H1 (cell line): ENCODE measurements at regions not wholly inside any gene's neighbourhood (a gene's known extent, or its start where the extent isn't known, plus 50 kb on each side); places are given as distances from the start of the nearest gene placed in this dataset.

ENCODE experiments used
- GTF2F1 ChIP-seq: IDR thresholded peaks from 2 replicates; pipeline ENCODE4 v1.6.1; 2012; ENCODE audit warnings: low read depth, low read length, improper control_type of control experiment, borderline replicate concordance
- SP2 ChIP-seq: IDR thresholded peaks from 2 replicates; pipeline ENCODE4 v1.6.1; 2012; ENCODE audit warnings: mild to moderate bottlenecking, low read length, inconsistent platforms
- TF ChIP-seq, protein P1 (sequence below): fragments of 300-600 bp; sonication (generic); IDR thresholded peaks from 2 replicates; pipeline ENCODE4 v1.7.1; 2012; ENCODE audit warnings: low read length, moderate library complexity, mild to moderate bottlenecking, inconsistent platforms; ENCODE audit not compliant: insufficient replicate concordance
- TF ChIP-seq, protein P2 (sequence below): IDR thresholded peaks from 2 replicates; pipeline ENCODE4 v1.6.1; 2012; ENCODE audit warnings: inconsistent platforms

DNA sequence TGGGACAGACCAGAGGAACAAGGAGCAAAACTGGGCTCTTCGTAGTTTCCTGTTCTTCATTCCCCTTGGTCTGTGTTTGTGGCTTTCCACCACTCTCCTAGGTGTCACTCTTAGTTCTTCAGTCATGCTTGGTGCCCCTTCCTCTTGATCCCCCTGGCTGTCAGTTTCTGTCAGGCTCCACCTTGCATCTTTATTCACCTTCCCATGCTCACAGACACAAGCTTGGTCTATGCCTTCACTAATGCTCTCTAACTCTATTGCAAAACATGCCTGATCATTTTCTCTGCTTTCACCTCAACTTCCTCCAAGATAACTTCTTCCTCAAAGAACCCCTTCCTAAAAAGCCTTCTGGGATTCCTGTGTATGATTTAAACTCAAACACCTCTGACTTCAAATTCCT lies 122.9 kb downstream of the GLUL start (continued):
- TF ChIP-seq, protein P1, sequence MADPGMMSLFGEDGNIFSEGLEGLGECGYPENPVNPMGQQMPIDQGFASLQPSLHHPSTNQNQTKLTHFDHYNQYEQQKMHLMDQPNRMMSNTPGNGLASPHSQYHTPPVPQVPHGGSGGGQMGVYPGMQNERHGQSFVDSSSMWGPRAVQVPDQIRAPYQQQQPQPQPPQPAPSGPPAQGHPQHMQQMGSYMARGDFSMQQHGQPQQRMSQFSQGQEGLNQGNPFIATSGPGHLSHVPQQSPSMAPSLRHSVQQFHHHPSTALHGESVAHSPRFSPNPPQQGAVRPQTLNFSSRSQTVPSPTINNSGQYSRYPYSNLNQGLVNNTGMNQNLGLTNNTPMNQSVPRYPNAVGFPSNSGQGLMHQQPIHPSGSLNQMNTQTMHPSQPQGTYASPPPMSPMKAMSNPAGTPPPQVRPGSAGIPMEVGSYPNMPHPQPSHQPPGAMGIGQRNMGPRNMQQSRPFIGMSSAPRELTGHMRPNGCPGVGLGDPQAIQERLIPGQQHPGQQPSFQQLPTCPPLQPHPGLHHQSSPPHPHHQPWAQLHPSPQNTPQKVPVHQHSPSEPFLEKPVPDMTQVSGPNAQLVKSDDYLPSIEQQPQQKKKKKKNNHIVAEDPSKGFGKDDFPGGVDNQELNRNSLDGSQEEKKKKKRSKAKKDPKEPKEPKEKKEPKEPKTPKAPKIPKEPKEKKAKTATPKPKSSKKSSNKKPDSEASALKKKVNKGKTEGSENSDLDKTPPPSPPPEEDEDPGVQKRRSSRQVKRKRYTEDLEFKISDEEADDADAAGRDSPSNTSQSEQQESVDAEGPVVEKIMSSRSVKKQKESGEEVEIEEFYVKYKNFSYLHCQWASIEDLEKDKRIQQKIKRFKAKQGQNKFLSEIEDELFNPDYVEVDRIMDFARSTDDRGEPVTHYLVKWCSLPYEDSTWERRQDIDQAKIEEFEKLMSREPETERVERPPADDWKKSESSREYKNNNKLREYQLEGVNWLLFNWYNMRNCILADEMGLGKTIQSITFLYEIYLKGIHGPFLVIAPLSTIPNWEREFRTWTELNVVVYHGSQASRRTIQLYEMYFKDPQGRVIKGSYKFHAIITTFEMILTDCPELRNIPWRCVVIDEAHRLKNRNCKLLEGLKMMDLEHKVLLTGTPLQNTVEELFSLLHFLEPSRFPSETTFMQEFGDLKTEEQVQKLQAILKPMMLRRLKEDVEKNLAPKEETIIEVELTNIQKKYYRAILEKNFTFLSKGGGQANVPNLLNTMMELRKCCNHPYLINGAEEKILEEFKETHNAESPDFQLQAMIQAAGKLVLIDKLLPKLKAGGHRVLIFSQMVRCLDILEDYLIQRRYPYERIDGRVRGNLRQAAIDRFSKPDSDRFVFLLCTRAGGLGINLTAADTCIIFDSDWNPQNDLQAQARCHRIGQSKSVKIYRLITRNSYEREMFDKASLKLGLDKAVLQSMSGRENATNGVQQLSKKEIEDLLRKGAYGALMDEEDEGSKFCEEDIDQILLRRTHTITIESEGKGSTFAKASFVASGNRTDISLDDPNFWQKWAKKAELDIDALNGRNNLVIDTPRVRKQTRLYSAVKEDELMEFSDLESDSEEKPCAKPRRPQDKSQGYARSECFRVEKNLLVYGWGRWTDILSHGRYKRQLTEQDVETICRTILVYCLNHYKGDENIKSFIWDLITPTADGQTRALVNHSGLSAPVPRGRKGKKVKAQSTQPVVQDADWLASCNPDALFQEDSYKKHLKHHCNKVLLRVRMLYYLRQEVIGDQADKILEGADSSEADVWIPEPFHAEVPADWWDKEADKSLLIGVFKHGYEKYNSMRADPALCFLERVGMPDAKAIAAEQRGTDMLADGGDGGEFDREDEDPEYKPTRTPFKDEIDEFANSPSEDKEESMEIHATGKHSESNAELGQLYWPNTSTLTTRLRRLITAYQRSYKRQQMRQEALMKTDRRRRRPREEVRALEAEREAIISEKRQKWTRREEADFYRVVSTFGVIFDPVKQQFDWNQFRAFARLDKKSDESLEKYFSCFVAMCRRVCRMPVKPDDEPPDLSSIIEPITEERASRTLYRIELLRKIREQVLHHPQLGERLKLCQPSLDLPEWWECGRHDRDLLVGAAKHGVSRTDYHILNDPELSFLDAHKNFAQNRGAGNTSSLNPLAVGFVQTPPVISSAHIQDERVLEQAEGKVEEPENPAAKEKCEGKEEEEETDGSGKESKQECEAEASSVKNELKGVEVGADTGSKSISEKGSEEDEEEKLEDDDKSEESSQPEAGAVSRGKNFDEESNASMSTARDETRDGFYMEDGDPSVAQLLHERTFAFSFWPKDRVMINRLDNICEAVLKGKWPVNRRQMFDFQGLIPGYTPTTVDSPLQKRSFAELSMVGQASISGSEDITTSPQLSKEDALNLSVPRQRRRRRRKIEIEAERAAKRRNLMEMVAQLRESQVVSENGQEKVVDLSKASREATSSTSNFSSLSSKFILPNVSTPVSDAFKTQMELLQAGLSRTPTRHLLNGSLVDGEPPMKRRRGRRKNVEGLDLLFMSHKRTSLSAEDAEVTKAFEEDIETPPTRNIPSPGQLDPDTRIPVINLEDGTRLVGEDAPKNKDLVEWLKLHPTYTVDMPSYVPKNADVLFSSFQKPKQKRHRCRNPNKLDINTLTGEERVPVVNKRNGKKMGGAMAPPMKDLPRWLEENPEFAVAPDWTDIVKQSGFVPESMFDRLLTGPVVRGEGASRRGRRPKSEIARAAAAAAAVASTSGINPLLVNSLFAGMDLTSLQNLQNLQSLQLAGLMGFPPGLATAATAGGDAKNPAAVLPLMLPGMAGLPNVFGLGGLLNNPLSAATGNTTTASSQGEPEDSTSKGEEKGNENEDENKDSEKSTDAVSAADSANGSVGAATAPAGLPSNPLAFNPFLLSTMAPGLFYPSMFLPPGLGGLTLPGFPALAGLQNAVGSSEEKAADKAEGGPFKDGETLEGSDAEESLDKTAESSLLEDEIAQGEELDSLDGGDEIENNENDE, result no peak
- TF ChIP-seq, protein P2, sequence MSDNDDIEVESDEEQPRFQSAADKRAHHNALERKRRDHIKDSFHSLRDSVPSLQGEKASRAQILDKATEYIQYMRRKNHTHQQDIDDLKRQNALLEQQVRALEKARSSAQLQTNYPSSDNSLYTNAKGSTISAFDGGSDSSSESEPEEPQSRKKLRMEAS, result no peak
- TF ChIP-seq SP2, result no peak
- TF ChIP-seq GTF2F1, result no peak
